Neural cell (in vitro differentiated cells): ENCODE measurements at regions not wholly inside any gene's neighbourhood (a gene's known extent, or its start where the extent isn't known, plus 50 kb on each side); places are given as distances from the start of the nearest gene placed in this dataset.

Experiments used
- H2AFZ ChIP-seq: fragments of 200-600, 300-800 bp; sonication (generic), shearing (Covaris generic); 2 replicates; pipeline ENCODE4 v1.6.0; 2014; ENCODE audit warnings: low read depth, mild to moderate bottlenecking, antibody characterized with exemption, low read length, moderate library complexity
- H3F3A ChIP-seq: fragments of 200-600 bp; shearing (Covaris generic); 2 replicates; pipeline ENCODE4 v1.6.1; 2016; ENCODE audit warnings: mild to moderate bottlenecking, moderate library complexity, mixed read lengths, antibody characterized with exemption, low read length; ENCODE audit not compliant: insufficient read depth, poor library complexity, severe bottlenecking
- H3K27ac ChIP-seq: fragments of 200-600, 300-800 bp; sonication (generic), shearing (Covaris generic); 2 replicates; pipeline ENCODE4 v1.5.1; 2014; ENCODE audit warnings: mild to moderate bottlenecking, low read length, moderate library complexity
- H3K27me3 ChIP-seq: fragments of 300-800, 200-600 bp; sonication (generic), shearing (Covaris generic); 2 replicates; pipeline ENCODE4 v1.6.0; 2014; ENCODE audit warnings: mild to moderate bottlenecking, low read depth, low read length, moderate library complexity; ENCODE audit not compliant: insufficient read depth
- H3K36me3 ChIP-seq: fragments of 300-800, 200-600 bp; sonication (generic), shearing (Covaris generic); 2 replicates; pipeline ENCODE4 v1.5.1; 2014; ENCODE audit warnings: mild to moderate bottlenecking, antibody characterized with exemption, low read length, moderate library complexity; ENCODE audit not compliant: insufficient read depth
- H3K4me2 ChIP-seq: fragments of 300-800, 200-600 bp; sonication (generic), shearing (Covaris generic); 2 replicates; pipeline ENCODE4 v1.6.0; 2014; ENCODE audit warnings: mild to moderate bottlenecking, low read length
- H3K4me3 ChIP-seq: fragments of 300-800, 200-600 bp; sonication (generic), shearing (Covaris generic); 2 replicates; pipeline ENCODE4 v1.5.1; 2014; ENCODE audit warnings: mild to moderate bottlenecking, low read length, moderate library complexity
- H3K79me2 ChIP-seq: fragments of 200-600 bp; shearing (Covaris generic); replicated peaks from 2 replicates; pipeline ENCODE4 v1.6.0; 2014; ENCODE audit warnings: mild to moderate bottlenecking, low read length, moderate library complexity; ENCODE audit not compliant: insufficient read depth
- H3K9ac ChIP-seq: fragments of 300-800, 200-600 bp; sonication (generic), shearing (Covaris generic); 2 replicates; pipeline ENCODE4 v1.6.1; 2016; ENCODE audit warnings: mild to moderate bottlenecking, low read length, mixed read lengths
- H3K9me2 ChIP-seq: fragments of 200-600 bp; shearing (Covaris generic); 2 replicates; pipeline ENCODE4 v1.6.1; 2016; ENCODE audit warnings: mild to moderate bottlenecking, low read length, mixed read lengths; ENCODE audit not compliant: insufficient read depth
- H3K9me3 ChIP-seq: fragments of 200-600, 300-800 bp; sonication (generic), shearing (Covaris generic); 2 replicates; pipeline ENCODE4 v1.6.1; 2016; ENCODE audit warnings: mild to moderate bottlenecking, mixed run types, low read length, moderate library complexity, mixed read lengths
- H4K20me1 ChIP-seq: fragments of 200-600 bp; shearing (Covaris generic); 2 replicates; pipeline ENCODE4 v1.6.1; 2016; ENCODE audit warnings: mild to moderate bottlenecking, mixed run types; ENCODE audit not compliant: insufficient read depth
- EP300 ChIP-seq: fragments of 450-650 bp; conservative IDR thresholded peaks from 2 replicates; pipeline ENCODE4 v1.6.1; 2014; ENCODE audit warnings: antibody characterized with exemption, mild to moderate bottlenecking, moderate library complexity; ENCODE audit not compliant: poor library complexity, severe bottlenecking
- EZH2 ChIP-seq: fragments of 200-600, 300-800 bp; shearing (Covaris generic), sonication (generic); IDR thresholded peaks from 2 replicates; pipeline ENCODE4 v1.6.1; 2014; ENCODE audit warnings: antibody characterized with exemption, low read length, borderline replicate concordance, mild to moderate bottlenecking; ENCODE audit not compliant: insufficient read depth, poor library complexity, severe bottlenecking
- MXI1 ChIP-seq: fragments of 450-650 bp; conservative IDR thresholded peaks from 2 replicates; pipeline ENCODE4 v1.6.1; 2014; ENCODE audit warnings: antibody characterized with exemption, mild to moderate bottlenecking; ENCODE audit not compliant: poor library complexity, severe bottlenecking
- POLR2AphosphoS5 ChIP-seq: IDR thresholded peaks from 2 replicates; pipeline ENCODE4 v1.6.1; 2012
- RAD21 ChIP-seq: fragments of 450-650 bp; conservative IDR thresholded peaks from 2 replicates; pipeline ENCODE4 v1.6.1; 2014; ENCODE audit warnings: antibody characterized with exemption, mild to moderate bottlenecking, moderate library complexity
- SMC3 ChIP-seq: fragments of 450-650 bp; conservative IDR thresholded peaks from 2 replicates; pipeline ENCODE4 v1.6.1; 2014; ENCODE audit warnings: antibody characterized with exemption, mild to moderate bottlenecking, moderate library complexity; ENCODE audit not compliant: poor library complexity
- TAF1 ChIP-seq: IDR thresholded peaks from 2 replicates; pipeline ENCODE4 v1.6.1; 2012; ENCODE audit warnings: low read depth
- TF ChIP-seq, protein P1 (sequence below): fragments of 450-650 bp; IDR thresholded peaks from 2 replicates; pipeline ENCODE4 v1.5.1; 2014; ENCODE audit warnings: antibody characterized with exemption, mild to moderate bottlenecking, moderate library complexity; ENCODE audit not compliant: poor library complexity, severe bottlenecking
- TF ChIP-seq, protein P2 (sequence below): IDR thresholded peaks from 2 replicates; pipeline ENCODE4 v1.6.1; 2012; ENCODE audit warnings: borderline replicate concordance

DNA sequence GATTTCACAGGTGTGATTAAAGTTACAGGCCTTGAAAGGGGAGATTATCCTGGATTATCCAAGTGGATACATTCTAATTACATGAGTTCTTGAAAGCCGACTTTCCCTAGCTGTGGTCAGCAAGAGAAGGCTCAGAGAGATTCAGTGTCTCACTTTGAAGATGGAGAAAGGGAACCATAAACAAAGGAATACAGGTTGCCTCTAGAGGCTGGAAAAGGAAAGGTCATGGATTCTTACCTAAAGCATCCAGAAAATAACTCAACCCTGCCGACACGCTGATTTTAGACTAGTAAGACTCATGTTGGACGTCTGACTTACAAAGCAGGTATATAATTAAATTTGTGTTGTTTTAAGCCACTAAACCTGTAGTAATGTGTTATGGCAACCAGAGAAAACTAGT, 1095.7 kb upstream of the ZEB2 start:
- no peaks in the 10 kb centered on the region for H3K27me3 ChIP-seq
- no peak overlapping the region for H3K4me3 ChIP-seq
- H3K9me3 ChIP-seq = no peaks in the 10 kb centered on the region
- H3K36me3 ChIP-seq = no peaks in the 10 kb centered on the region
- no peak for TF ChIP-seq SMC3
- no peak overlapping the region for H3K4me2 ChIP-seq
- H4K20me1 ChIP-seq = no peaks in the 10 kb centered on the region
- H3K79me2 ChIP-seq = no peaks in the 10 kb centered on the region
- no peaks in the 10 kb centered on the region for H3K9me2 ChIP-seq
- H3K9ac ChIP-seq = no peak overlapping the region
- no peak overlapping the region for H2AFZ ChIP-seq
- H3K27ac ChIP-seq = no peak overlapping the region
- no peaks in the 10 kb centered on the region for H3F3A ChIP-seq

DNA sequence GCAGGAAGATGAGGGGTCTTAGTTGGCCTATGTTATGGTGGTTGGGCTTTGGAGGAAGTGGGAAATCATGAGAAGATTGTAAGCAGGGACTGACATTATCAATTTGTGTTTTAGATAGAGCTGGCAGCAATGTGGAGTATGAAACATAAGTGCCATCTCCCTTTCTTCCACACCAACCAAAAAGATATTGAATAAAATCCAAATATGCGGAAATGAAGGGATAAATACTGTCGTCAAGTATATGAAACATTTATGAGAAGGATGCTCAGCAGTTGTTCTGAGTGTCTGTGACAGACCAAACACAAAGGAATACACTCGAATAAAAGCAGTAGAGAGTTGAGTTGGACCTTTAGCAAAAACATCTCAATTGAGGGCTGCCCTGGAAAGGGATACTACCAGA, 1090.0 kb upstream of the ZEB2 start:
- Histone ChIP-seq H3F3A (no peaks in the 10 kb centered on the region), H4K20me1 (no peaks in the 10 kb centered on the region), H3K4me3 (no peak overlapping the region), H3K27ac (no peak overlapping the region), H3K36me3 (no peaks in the 10 kb centered on the region), H3K9me2 (no peaks in the 10 kb centered on the region), H3K27me3 (no peaks in the 10 kb centered on the region), H3K79me2 (no peaks in the 10 kb centered on the region), H2AFZ (no peak overlapping the region), H3K9ac (no peak overlapping the region), H3K4me2 (no peak overlapping the region), H3K9me3 (no peaks in the 10 kb centered on the region)
- TF ChIP-seq SMC3 = no peak
- TF ChIP-seq MXI1 = no peak
- TF ChIP-seq, protein P1, sequence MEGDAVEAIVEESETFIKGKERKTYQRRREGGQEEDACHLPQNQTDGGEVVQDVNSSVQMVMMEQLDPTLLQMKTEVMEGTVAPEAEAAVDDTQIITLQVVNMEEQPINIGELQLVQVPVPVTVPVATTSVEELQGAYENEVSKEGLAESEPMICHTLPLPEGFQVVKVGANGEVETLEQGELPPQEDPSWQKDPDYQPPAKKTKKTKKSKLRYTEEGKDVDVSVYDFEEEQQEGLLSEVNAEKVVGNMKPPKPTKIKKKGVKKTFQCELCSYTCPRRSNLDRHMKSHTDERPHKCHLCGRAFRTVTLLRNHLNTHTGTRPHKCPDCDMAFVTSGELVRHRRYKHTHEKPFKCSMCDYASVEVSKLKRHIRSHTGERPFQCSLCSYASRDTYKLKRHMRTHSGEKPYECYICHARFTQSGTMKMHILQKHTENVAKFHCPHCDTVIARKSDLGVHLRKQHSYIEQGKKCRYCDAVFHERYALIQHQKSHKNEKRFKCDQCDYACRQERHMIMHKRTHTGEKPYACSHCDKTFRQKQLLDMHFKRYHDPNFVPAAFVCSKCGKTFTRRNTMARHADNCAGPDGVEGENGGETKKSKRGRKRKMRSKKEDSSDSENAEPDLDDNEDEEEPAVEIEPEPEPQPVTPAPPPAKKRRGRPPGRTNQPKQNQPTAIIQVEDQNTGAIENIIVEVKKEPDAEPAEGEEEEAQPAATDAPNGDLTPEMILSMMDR = no peak
- TF ChIP-seq EZH2 = no peak
- TF ChIP-seq TAF1 = no peak
- no peak for TF ChIP-seq POLR2AphosphoS5
- TF ChIP-seq EP300 = no peak
- no peak for TF ChIP-seq RAD21
- TF ChIP-seq, protein P2, sequence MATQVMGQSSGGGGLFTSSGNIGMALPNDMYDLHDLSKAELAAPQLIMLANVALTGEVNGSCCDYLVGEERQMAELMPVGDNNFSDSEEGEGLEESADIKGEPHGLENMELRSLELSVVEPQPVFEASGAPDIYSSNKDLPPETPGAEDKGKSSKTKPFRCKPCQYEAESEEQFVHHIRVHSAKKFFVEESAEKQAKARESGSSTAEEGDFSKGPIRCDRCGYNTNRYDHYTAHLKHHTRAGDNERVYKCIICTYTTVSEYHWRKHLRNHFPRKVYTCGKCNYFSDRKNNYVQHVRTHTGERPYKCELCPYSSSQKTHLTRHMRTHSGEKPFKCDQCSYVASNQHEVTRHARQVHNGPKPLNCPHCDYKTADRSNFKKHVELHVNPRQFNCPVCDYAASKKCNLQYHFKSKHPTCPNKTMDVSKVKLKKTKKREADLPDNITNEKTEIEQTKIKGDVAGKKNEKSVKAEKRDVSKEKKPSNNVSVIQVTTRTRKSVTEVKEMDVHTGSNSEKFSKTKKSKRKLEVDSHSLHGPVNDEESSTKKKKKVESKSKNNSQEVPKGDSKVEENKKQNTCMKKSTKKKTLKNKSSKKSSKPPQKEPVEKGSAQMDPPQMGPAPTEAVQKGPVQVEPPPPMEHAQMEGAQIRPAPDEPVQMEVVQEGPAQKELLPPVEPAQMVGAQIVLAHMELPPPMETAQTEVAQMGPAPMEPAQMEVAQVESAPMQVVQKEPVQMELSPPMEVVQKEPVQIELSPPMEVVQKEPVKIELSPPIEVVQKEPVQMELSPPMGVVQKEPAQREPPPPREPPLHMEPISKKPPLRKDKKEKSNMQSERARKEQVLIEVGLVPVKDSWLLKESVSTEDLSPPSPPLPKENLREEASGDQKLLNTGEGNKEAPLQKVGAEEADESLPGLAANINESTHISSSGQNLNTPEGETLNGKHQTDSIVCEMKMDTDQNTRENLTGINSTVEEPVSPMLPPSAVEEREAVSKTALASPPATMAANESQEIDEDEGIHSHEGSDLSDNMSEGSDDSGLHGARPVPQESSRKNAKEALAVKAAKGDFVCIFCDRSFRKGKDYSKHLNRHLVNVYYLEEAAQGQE = no peak

DNA sequence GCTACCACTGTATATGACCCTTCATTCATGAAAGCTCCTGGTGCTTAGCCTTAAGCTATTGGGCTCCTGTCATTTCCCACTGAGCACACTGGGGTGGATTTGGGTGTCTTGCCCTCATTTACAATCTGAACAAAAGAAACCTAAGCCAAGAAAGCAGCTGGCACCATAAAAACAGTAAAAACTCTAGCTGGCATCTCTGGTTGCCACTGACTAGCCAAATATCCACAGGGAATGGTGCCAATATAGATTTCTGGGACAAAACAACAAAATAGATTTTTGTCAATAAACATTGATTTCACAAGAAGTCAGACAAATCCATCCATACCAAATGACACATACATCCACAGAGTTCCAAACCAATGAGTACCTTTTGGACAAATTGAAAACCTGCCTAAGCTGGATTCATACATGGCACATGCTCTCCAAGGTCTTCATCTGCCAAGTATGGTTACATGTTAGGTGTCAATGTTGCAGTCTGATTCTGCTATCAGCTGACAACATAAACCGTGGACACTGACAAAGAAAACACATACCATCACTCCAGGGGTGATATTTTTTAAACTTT, 1081.5 kb upstream of the ZEB2 start:
- Histone ChIP-seq H3K36me3 (no peaks in the 10 kb centered on the region), H3F3A (no peaks in the 10 kb centered on the region), H3K9me3 (no peaks in the 10 kb centered on the region), H3K4me2 (no peak overlapping the region), H3K79me2 (no peaks in the 10 kb centered on the region), H2AFZ (no peak overlapping the region), H3K4me3 (no peak overlapping the region), H3K27me3 (no peaks in the 10 kb centered on the region), H4K20me1 (no peaks in the 10 kb centered on the region), H3K9ac (no peak overlapping the region), H3K9me2 (no peaks in the 10 kb centered on the region), H3K27ac (no peak overlapping the region)
- TF ChIP-seq SMC3 = no peak
- TF ChIP-seq TAF1 = no peak
- no peak for TF ChIP-seq EZH2
- TF ChIP-seq, protein P1 = no peak
- TF ChIP-seq EP300 = no peak
- TF ChIP-seq POLR2AphosphoS5 = no peak
- no peak for TF ChIP-seq RAD21
- TF ChIP-seq, protein P2 = no peak
- TF ChIP-seq MXI1 = no peak
